Natural killer cell (primary cell): ENCODE measurements at regions not wholly inside any gene's neighbourhood (a gene's known extent, or its start where the extent isn't known, plus 50 kb on each side); places are given as distances from the start of the nearest gene placed in this dataset.

Source experiments
- ATAC-seq, 3 donors: fragments of 150-1000 bp in 2 of 3; fragments of 200-7000 bp in 1 of 3; cut with Tn5 transposase; 1 replicate in 1 of 3; 2 replicates in 2 of 3; pipeline ENCODE4 v1.10.0; 2021; ENCODE audit warnings: mild to moderate bottlenecking in 2 of 3, moderate library complexity in 2 of 3
- DNase-seq, 2 donors: peaks; one replicate each; pipeline versions ENCODE4 v3.0.0 to v3.0.0-alpha.2; 2013 to 2021; ENCODE audit warnings: mixed read lengths in 1 of 2
- H3K27ac ChIP-seq: one replicate; pipeline ENCODE4 v1.5.1; 2013; ENCODE audit warnings: mild to moderate bottlenecking, low read length
- H3K27me3 ChIP-seq: one replicate; pipeline ENCODE4 v1.6.1; 2013; ENCODE audit warnings: low read length; ENCODE audit not compliant: control insufficient read depth, insufficient read depth
- H3K36me3 ChIP-seq: one replicate; pipeline ENCODE4 v1.6.1; 2013; ENCODE audit warnings: low read length; ENCODE audit not compliant: control insufficient read depth, insufficient read depth
- H3K4me1 ChIP-seq: one replicate; pipeline ENCODE4 v1.6.1; 2013; ENCODE audit warnings: low read length; ENCODE audit not compliant: control insufficient read depth, insufficient read depth
- H3K4me3 ChIP-seq: one replicate; pipeline ENCODE4 v1.5.1; 2013; ENCODE audit warnings: low read length
- H3K9me3 ChIP-seq: one replicate; pipeline ENCODE4 v1.6.1; 2013; ENCODE audit warnings: low read length; ENCODE audit not compliant: control insufficient read depth, insufficient read depth
- H3K27ac Mint-ChIP-seq, 2 donors: one replicate each; pipeline ENCODE4 v1.8.0; 2022; ENCODE audit warnings: mild to moderate bottlenecking in 2 of 2, mixed read lengths in 2 of 2, moderate library complexity in 1 of 2
- H3K27me3 Mint-ChIP-seq, 2 donors: one replicate each; pipeline ENCODE4 v1.8.0; 2022; ENCODE audit warnings: low read depth in 2 of 2, mixed read lengths in 2 of 2
- H3K36me3 Mint-ChIP-seq: one replicate; pipeline ENCODE4 v1.8.0; 2022; ENCODE audit warnings: mixed read lengths
- H3K4me1 Mint-ChIP-seq, 2 donors: one replicate each; pipeline ENCODE4 v1.8.0; 2022; ENCODE audit warnings: mixed read lengths in 2 of 2
- H3K4me3 Mint-ChIP-seq: one replicate; pipeline ENCODE4 v1.8.0; 2022; ENCODE audit warnings: mild to moderate bottlenecking, moderate library complexity, mixed read lengths
- H3K9me3 Mint-ChIP-seq, 2 donors: one replicate each; pipeline ENCODE4 v1.8.0; 2022; ENCODE audit warnings: mixed read lengths in 2 of 2
- WGBS: methylation state at CpG from one replicate; pipeline ENCODE4 v1.1.7; 2013; ENCODE audit warnings: missing lambda C conversion rate; ENCODE audit not compliant: insufficient coverage; 5-methylcytosine and 5-hydroxymethylcytosine counted together
- intact Hi-C: fragments of 100-400 bp; cut with micrococcal nuclease; formaldehyde crosslinking; loops from one replicate; pipeline ENCODE4 v1.14.2; 2022
- TF ChIP-seq, protein P1 (sequence below): fragments of 200-600 bp; IDR thresholded peaks from one replicate; pipeline ENCODE4 v1.8.0; 2022; ENCODE audit warnings: antibody characterized with exemption

DNA sequence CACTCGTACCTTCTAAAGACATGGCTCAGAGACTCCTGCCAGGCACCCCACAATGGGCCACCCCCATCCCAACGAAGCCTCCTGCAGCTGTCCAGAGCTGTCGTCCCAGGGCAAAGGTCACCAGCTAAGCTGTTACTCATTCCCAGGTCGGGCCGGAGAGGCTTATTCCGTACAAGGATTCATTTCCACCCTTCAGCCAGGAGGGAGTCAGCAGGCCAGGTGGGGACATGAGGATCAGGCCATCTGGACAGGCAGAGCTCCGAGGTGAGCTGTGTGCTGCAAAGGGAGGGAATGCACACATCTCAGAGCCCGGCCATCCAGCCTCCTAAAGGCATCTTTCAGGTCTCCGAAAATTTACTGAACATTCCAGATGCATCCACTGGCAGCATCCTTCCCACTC lies 63.9 kb upstream of the NANOS1 start:
- no peaks in the 10 kb centered on the region for H3K9me3 ChIP-seq
- no peak overlapping the region for H3K4me3 ChIP-seq
- ATAC-seq (no peak), DNase-seq (no peak)
- H3K36me3 ChIP-seq = no peaks in the 10 kb centered on the region
- intact Hi-C loops = no loop called here
- H3K4me1 ChIP-seq = no peaks in the 10 kb centered on the region
- no peaks in the 10 kb centered on the region for H3K27me3 ChIP-seq
- Mint-ChIP-seq H3K4me3 (no peak overlapping the region), H3K27me3 (peaks cover 0 to 11% of the 10 kb centered on the region in 2 donors), H3K4me1 (no peaks in the 10 kb centered on the region), H3K9me3 (no peaks in the 10 kb centered on the region), H3K36me3 (no peaks in the 10 kb centered on the region), H3K27ac (no peak overlapping the region)
- TF ChIP-seq, protein P1, sequence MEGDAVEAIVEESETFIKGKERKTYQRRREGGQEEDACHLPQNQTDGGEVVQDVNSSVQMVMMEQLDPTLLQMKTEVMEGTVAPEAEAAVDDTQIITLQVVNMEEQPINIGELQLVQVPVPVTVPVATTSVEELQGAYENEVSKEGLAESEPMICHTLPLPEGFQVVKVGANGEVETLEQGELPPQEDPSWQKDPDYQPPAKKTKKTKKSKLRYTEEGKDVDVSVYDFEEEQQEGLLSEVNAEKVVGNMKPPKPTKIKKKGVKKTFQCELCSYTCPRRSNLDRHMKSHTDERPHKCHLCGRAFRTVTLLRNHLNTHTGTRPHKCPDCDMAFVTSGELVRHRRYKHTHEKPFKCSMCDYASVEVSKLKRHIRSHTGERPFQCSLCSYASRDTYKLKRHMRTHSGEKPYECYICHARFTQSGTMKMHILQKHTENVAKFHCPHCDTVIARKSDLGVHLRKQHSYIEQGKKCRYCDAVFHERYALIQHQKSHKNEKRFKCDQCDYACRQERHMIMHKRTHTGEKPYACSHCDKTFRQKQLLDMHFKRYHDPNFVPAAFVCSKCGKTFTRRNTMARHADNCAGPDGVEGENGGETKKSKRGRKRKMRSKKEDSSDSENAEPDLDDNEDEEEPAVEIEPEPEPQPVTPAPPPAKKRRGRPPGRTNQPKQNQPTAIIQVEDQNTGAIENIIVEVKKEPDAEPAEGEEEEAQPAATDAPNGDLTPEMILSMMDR = no peak
- no peak overlapping the region for H3K27ac ChIP-seq
- 76% methylated on average over 9 of the region's 9 CpGs for whole genome bisulfite sequencing

DNA sequence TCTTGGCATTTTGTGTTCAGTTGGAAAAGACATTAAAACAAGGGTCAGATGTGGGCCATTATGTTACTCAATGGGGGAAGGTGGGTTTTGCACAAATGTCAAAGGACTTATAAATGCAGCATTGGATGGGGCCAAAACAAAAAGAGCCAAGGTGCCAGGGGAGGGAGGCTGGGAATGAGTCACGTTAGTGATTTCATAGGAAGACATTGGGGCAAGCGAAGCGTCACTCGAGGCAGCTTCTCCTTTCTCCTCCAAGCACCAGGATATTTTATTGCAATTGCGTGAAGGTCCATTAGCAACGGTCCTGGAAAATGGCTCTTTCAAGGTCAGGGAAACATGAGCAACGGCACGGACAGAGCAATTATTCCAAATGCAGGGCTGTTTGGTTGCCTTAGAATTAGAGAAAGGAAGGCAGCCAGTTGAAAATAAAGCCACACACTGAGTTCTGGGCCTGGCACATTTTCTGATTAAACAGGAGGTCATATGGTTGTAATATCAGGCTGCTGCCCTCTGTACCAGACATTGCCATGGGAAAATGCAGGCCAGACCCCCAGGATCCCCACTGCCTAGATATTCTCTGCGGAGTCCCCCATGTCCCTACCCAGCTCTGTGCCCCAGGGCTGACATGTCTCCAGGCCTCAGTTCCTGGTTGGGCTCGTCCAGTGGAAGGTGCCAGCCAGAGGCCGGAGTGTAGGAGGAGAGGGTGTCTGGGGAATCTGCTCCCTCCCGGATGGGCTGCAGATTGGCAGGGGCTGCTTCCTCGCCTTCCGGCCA lies 63.3 kb upstream of the NANOS1 start:
- no peaks in the 10 kb centered on the region for H3K4me1 ChIP-seq
- intact Hi-C loops = no loop called here
- H3K27me3 Mint-ChIP-seq = peaks cover 6 to 11% of the 10 kb centered on the region in 2 donors

DNA sequence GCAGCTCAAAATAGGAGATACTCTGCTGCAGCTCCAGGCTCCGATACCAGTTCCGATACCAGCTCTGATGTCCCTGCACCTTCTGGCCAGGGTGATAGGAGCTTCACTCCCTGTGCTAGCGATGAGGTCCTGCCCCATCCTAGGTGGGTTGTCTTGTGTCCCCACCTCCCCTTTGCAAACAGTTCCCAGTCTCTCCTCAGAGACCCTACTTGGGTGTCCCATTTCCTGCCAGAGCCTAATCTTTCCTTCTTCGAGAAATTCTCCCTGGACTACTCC lies 62.7 kb upstream of the NANOS1 start:
- no peaks in the 10 kb centered on the region for H3K4me1 Mint-ChIP-seq
- Histone ChIP-seq H3K9me3 (no peaks in the 10 kb centered on the region), H3K27ac (no peak overlapping the region), H3K27me3 (no peaks in the 10 kb centered on the region), H3K36me3 (no peaks in the 10 kb centered on the region), H3K4me3 (no peak overlapping the region), H3K4me1 (no peaks in the 10 kb centered on the region)
- H3K27ac Mint-ChIP-seq = no peak overlapping the region
- no peak for DNase-seq
- intact Hi-C loops = no loop called here
- TF ChIP-seq, protein P1 = no peak
- H3K9me3 Mint-ChIP-seq = no peaks in the 10 kb centered on the region
- 90% methylated on average over 4 of the region's 4 CpGs for WGBS
- H3K4me3 Mint-ChIP-seq = no peak overlapping the region
- no peaks in the 10 kb centered on the region for H3K36me3 Mint-ChIP-seq
- no peak for ATAC-seq
- H3K27me3 Mint-ChIP-seq = peaks cover 11 to 13% of the 10 kb centered on the region in 2 donors

More for the DNA sequence above, 63.3 kb upstream of the NANOS1 start:
- H3K9me3 Mint-ChIP-seq = no peaks in the 10 kb centered on the region
- Histone ChIP-seq H3K9me3 (no peaks in the 10 kb centered on the region), H3K36me3 (no peaks in the 10 kb centered on the region), H3K4me3 (no peak overlapping the region), H3K27ac (no peak overlapping the region), H3K27me3 (no peaks in the 10 kb centered on the region)
- TF ChIP-seq, protein P1 = no peak
- H3K4me3 Mint-ChIP-seq = no peak overlapping the region
- WGBS = 90% methylated on average over 14 of the region's 14 CpGs
- no peak for ATAC-seq
- no peaks in the 10 kb centered on the region for H3K36me3 Mint-ChIP-seq
- no peak overlapping the region for H3K27ac Mint-ChIP-seq
- no peak for DNase-seq
- no peaks in the 10 kb centered on the region for H3K4me1 Mint-ChIP-seq

DNA sequence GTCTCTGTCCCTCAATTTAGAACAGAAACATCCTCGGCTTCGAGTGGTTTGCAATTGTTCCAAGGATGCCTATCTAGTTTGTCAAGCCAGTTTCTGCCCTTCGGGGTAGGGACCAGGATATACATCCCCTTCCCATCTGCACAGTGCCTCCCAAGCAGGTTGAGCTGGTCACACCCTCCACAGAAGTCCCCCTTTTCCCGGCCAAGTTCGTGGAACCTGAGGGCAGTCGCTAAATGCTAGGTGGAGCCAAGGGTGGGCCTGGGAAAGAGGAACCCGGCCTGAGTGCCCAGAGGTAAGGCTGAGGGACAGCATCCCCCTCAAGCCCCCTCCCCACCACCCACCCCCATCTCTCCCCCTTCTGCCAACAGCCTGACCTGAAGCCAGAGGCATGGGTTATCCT lies 62.4 kb upstream of the NANOS1 start:
- H3K4me1 Mint-ChIP-seq = no peaks in the 10 kb centered on the region
- Histone ChIP-seq H3K27ac (no peak overlapping the region), H3K4me3 (no peak overlapping the region), H3K4me1 (no peaks in the 10 kb centered on the region), H3K27me3 (no peaks in the 10 kb centered on the region), H3K9me3 (no peaks in the 10 kb centered on the region), H3K36me3 (no peaks in the 10 kb centered on the region)
- 88% methylated on average over 6 of the region's 7 CpGs for WGBS
- no peak for ATAC-seq
- TF ChIP-seq, protein P1 = no peak
- no peaks in the 10 kb centered on the region for H3K36me3 Mint-ChIP-seq
- DNase-seq = no peak
- intact Hi-C loops = no loop called here
- H3K27me3 Mint-ChIP-seq = peaks cover 14 to 15% of the 10 kb centered on the region in 2 donors
- no peak overlapping the region for H3K4me3 Mint-ChIP-seq
- H3K9me3 Mint-ChIP-seq = no peaks in the 10 kb centered on the region
- H3K27ac Mint-ChIP-seq = no peak overlapping the region
